SKM-1 (cell line): ENCODE measurements at regions not wholly inside any gene's neighbourhood (a gene's known extent, or its start where the extent isn't known, plus 50 kb on each side); places are given as distances from the start of the nearest gene placed in this dataset.
"Not testable (repeated sequence)": the region's sequence is repeated elsewhere in the genome, so short reads cannot be mapped to it uniquely, and the experiment has no call there.

ENCODE experiments used
- DNase-seq: peaks from one replicate; lab custom pipeline; 2025; ENCODE audit not compliant: unreplicated experiment; lab: John Stamatoyannopoulos, UW

DNA sequence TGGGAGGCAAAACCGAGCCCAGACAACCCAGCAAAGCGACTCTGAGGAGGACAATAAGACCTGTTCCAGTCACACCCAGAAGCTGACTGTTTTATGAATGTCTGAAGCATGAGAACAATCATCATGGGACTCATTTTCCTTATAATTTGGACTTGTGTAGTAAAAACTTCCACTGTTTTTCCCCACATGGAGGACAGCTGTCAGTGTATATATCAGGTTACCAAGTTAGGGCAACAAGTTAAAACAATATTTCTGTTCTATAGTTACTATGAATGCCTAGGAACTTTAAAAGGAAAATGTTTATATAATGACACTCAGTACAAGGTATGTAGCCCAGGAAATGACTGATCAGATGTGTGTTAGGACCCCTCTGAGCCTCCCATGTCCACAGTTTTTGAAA, 528.2 kb upstream of the TSPY4 start:
- DNase-seq = no peak

DNA sequence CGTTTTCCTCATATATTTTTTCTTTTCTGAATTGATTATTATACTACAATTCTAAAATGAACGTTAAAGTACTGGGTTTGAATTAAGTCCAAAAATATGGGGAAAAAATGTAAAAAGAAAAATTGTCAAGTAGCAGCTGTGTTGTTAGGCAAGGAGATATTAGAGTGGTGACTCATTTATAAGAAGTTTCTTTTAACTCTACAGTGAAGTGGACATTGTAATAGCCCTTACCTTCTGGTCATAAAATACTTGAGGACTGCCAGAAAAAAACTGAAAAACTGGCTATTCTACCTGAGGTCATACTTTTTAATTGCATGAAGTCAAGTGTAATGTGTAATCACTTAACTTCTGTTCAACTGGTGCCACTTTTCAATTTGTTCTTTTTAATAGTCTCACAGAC, 523.1 kb upstream of the TSPY4 start:
- DNase-seq = no peak

DNA sequence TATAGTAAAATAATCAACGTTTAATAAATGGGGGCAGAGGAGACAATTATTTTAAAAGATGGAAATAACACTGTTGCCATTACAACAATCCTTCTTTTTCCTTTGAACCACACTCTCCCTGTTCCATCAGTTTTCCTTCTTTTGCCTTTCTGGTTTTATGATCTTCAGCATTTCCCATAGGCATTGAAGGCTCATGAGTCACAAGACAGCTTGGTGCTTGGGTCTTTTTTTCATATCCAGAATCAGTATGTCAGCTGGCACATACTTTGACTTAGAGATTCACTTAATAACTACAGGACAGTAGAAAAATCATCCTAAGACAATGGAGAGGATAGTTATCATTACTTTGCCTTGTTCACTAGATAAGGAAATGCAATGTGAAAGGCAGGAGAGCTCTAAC, 521.6 kb upstream of the TSPY4 start:
- no peak for DNase-seq

DNA sequence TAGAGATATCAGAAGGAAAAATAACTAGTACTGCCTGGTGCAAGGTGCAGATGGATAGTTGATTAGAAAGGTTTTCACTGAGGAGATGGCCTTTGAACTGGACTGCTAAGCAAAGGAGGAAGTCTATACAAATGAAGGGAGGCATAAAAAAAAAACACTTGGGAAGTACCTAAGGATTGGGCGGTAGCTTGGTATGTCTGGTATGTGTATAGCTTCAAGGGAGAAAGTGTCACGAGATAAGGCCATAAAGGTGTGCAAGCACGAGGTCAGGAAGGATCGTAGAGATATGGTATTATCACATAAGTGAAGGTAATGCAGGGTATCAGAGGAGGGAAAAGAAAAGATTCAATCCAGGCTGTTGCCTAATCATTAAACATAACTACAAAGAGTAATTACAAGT, 517.2 kb upstream of the TSPY4 start:
- no peak for DNase-seq

DNA sequence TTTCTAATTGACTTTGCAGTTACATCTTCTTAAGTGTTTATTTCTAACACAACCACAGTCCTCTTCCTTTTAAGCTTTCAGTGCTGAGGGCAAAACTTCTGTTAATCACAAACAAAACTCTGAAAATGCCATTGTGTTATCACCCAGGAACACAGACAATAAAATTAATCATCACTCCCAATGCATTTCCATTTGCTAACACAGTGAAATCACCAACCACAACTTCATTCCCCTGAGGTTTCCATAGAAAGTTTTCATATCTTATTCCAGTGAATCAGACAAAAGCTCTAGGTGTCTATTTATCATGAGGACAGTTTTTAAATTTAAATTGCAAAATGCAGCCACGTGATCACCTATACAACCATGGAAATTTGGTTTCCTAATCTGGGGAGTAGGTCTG, 516.2 kb upstream of the TSPY4 start:
- no peak for DNase-seq

- no peak for DNase-seq
Observed at GRCh38 chrY:8852278-8852677, 485.0 kb upstream of the TSPY4 start.

DNA sequence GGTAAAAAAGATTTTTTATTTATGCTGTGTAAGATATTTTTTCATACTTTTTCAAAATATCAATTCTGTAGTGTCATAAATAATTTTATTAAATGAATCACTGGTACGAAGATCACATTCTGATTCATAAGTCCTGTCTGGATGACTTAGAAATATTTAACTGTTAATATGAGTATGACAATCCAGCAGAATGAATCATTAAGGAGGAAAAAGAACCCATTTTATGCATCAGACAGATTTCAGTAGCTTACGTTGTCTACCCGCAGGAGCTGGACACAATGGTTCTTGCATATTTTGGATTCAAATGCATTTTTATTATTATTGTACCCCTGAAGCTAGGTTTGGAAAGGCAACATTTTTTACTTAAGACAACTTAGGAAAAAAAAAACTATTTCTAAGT, 448.9 kb upstream of the TSPY4 start:
- DNase-seq = no peak

GRCh38 chrY:8897876-8898275, 439.4 kb upstream of the TSPY4 start:
- no peak for DNase-seq

- DNase-seq = no peak
Observed at GRCh38 chrY:8905141-8905540, 432.1 kb upstream of the TSPY4 start.

GRCh38 chrY:8922576-8922975, 414.7 kb upstream of the TSPY4 start:
- DNase-seq = not testable (repeated sequence)
